ENCODE measurements at regions not wholly inside any gene's neighbourhood (a gene's known extent, or its start where the extent isn't known, plus 50 kb on each side); places are given as distances from the start of the nearest gene placed in this dataset.
"Not testable (repeated sequence)": the region's sequence is repeated elsewhere in the genome, so short reads cannot be mapped to it uniquely, and the experiment has no call there.

- DNase-seq (ENCODE audit: low read depth in 3 of 3, low spot score in 2 of 3) = not testable (repeated sequence)
Measured at GRCh38 chr17:34039759-34040555, 215.1 kb upstream of the CCL2 start.

- no peak for DNase-seq (ENCODE audit: low read depth in 3 of 3, low spot score in 2 of 3)
Measured at GRCh38 chr17:34045990-34046389, 209.1 kb upstream of the CCL2 start.

GRCh38 chr17:34051046-34051445, 204.0 kb upstream of the CCL2 start:
- DNase-seq (ENCODE audit: low read depth in 3 of 3, low spot score in 2 of 3) = no peak

GRCh38 chr17:34054495-34054894, 200.6 kb upstream of the CCL2 start:
- no peak for DNase-seq (ENCODE audit: low read depth in 3 of 3, low spot score in 2 of 3)

- no peak for DNase-seq (ENCODE audit: low read depth in 3 of 3, low spot score in 2 of 3)
Measured at GRCh38 chr17:34055606-34056005, 199.5 kb upstream of the CCL2 start.

GRCh38 chr17:34059423-34060220, 195.5 kb upstream of the CCL2 start:
- DNase-seq (ENCODE audit: low read depth in 3 of 3, low spot score in 2 of 3) = no peak

- no peak for DNase-seq (ENCODE audit: low read depth in 3 of 3, low spot score in 2 of 3)
Measured at GRCh38 chr17:34066528-34066927, 188.6 kb upstream of the CCL2 start.

- no peak for DNase-seq (ENCODE audit: low read depth in 3 of 3, low spot score in 2 of 3)
Measured at GRCh38 chr17:34067011-34067410, 188.1 kb upstream of the CCL2 start.

GRCh38 chr17:34068571-34068970, 186.5 kb upstream of the CCL2 start:
- DNase-seq (ENCODE audit: low read depth in 3 of 3, low spot score in 2 of 3) = no peak

GRCh38 chr17:34070712-34071111, 184.4 kb upstream of the CCL2 start:
- no peak for DNase-seq (ENCODE audit: low read depth in 3 of 3, low spot score in 2 of 3)

GRCh38 chr17:34071886-34072420, 183.1 kb upstream of the CCL2 start:
- DNase-seq (ENCODE audit: low read depth in 3 of 3, low spot score in 2 of 3) = no peak

- no peak for DNase-seq (ENCODE audit: low read depth in 3 of 3, low spot score in 2 of 3)
Measured at GRCh38 chr17:34075076-34075475, 180.0 kb upstream of the CCL2 start.

- no peak for DNase-seq (ENCODE audit: low read depth in 3 of 3, low spot score in 2 of 3)
Measured at GRCh38 chr17:34076743-34077631, 178.1 kb upstream of the CCL2 start.

- no peak for DNase-seq (ENCODE audit: low read depth in 3 of 3, low spot score in 2 of 3)
Measured at GRCh38 chr17:34081269-34081668, 173.8 kb upstream of the CCL2 start.

GRCh38 chr17:34082404-34082803, 172.7 kb upstream of the CCL2 start:
- DNase-seq (ENCODE audit: low read depth in 3 of 3, low spot score in 2 of 3) = no peak

GRCh38 chr17:34089042-34089441, 166.0 kb upstream of the CCL2 start:
- DNase-seq (ENCODE audit: low read depth in 3 of 3, low spot score in 2 of 3) = not testable (repeated sequence)

- DNase-seq (ENCODE audit: low read depth in 3 of 3, low spot score in 2 of 3) = no peak
Measured at GRCh38 chr17:34090593-34090992, 164.5 kb upstream of the CCL2 start.

GRCh38 chr17:34091975-34092374, 163.1 kb upstream of the CCL2 start:
- DNase-seq (ENCODE audit: low read depth in 3 of 3, low spot score in 2 of 3) = no peak

- no peak for DNase-seq (ENCODE audit: low read depth in 3 of 3, low spot score in 2 of 3)
Measured at GRCh38 chr17:34095106-34095505, 160.0 kb upstream of the CCL2 start.

- DNase-seq (ENCODE audit: low read depth in 3 of 3, low spot score in 2 of 3) = no peak
Measured at GRCh38 chr17:34098699-34099098, 156.4 kb upstream of the CCL2 start.

All from right renal cortex interstitium (tissue), 3 donors.